GM13976 (cell line): ENCODE measurements at regions not wholly inside any gene's neighbourhood (a gene's known extent, or its start where the extent isn't known, plus 50 kb on each side); places are given as distances from the start of the nearest gene placed in this dataset.

ENCODE experiments used
- DNase-seq: peaks from one replicate; pipeline ENCODE4 v3.0.0; 2012; ENCODE audit warnings: low spot score
- CTCF ChIP-seq: IDR thresholded peaks from 2 replicates; pipeline ENCODE4 v1.5.1; 2012; ENCODE audit warnings: borderline replicate concordance, mild to moderate bottlenecking; ENCODE audit not compliant: insufficient read depth; ENCODE audit errors: extremely low read depth, missing control alignments, control extremely low read depth
- in situ Hi-C: fragments of 300-500 bp; cut with MboI; formaldehyde crosslinking; loops from one replicate; pipeline ENCODE4 v1.12.0; 2022; ENCODE audit warnings: low sequenced_read_pairs, mixed read lengths, inconsistent platforms; ENCODE audit not compliant: unreplicated experiment

- DNase-seq, result no peak
- in situ Hi-C loops, result no loop called here
- no peak for TF ChIP-seq CTCF
Observed at GRCh38 chr9:82148426-82148810, 159.8 kb downstream of the SPATA31D1 start.

GRCh38 chr9:82148901-82149461 lies 160.4 kb downstream of the SPATA31D1 start:
- in situ Hi-C loops, result no loop called here
- no peak for DNase-seq
- no peak for TF ChIP-seq CTCF

- in situ Hi-C loops, result no loop called here
- no peak for TF ChIP-seq CTCF
- no peak for DNase-seq
Observed at GRCh38 chr9:82149501-82149946, 161.0 kb downstream of the SPATA31D1 start.

- no peak for DNase-seq
- in situ Hi-C loops, result no loop called here
- TF ChIP-seq CTCF, result no peak
Observed at GRCh38 chr9:82152181-82152580, 163.6 kb downstream of the SPATA31D1 start.

GRCh38 chr9:82153032-82153431 lies 164.5 kb downstream of the SPATA31D1 start:
- in situ Hi-C loops, result no loop called here
- no peak for DNase-seq
- TF ChIP-seq CTCF, result no peak

- no peak for TF ChIP-seq CTCF
- no peak for DNase-seq
- in situ Hi-C loops, result no loop called here
Observed at GRCh38 chr9:82154573-82154972, 166.0 kb downstream of the SPATA31D1 start.
